ENCODE measurements at regions not wholly inside any gene's neighbourhood (a gene's known extent, or its start where the extent isn't known, plus 50 kb on each side); places are given as distances from the start of the nearest gene placed in this dataset.

- no TSS peak for BruUV-seq (replicated peaks)
- Histone ChIP-seq H3K4me3 (no peak overlapping the region), H3K9ac (ENCODE audit: control insufficient read depth, insufficient read depth, low read length) (no peak overlapping the region), H3K27ac (ENCODE audit: control insufficient read depth, insufficient read depth) (no peak overlapping the region), H3K9me3 (replicated peaks; ENCODE audit: control insufficient read depth, insufficient read depth, low read length) (peaks cover 2% of the 10 kb centered on the region; the same call in 1 of the 3 replicates), H3K79me2 (ENCODE audit: control insufficient read depth, insufficient read depth, low read length) (no peaks in the 10 kb centered on the region), H3K4me2 (ENCODE audit: control insufficient read depth, insufficient read depth) (no peak overlapping the region), H3K27me3 (replicated peaks in 1 of 2; ENCODE audit: control insufficient read depth in 2 of 2, insufficient read depth in 2 of 2, low read length in 1 of 2) (no peaks in the 10 kb centered on the region), H3K4me1 (ENCODE audit: control insufficient read depth, insufficient read depth, low read length) (no peaks in the 10 kb centered on the region), H4K20me1 (ENCODE audit: control insufficient read depth, insufficient read depth) (no peaks in the 10 kb centered on the region), H3K36me3 (ENCODE audit: control insufficient read depth in 2 of 2, insufficient read depth in 2 of 2, low read length in 1 of 2) (no peaks in the 10 kb centered on the region), H2AFZ (ENCODE audit: control insufficient read depth, low read depth, low read length) (no peak overlapping the region)
- ChIA-PET CTCF (no interaction called here), POLR2A (no interaction called here), SMC1A (ENCODE audit: uncharacterized antibody, unreplicated experiment) (no interaction called here), RAD21 (ENCODE audit: unreplicated experiment) (no interaction called here)
- in situ Hi-C loops (cut with MboI) (no loop called here), intact Hi-C loops (cut with micrococcal nuclease; ENCODE audit: unreplicated experiment) (no loop called here)
- FAIRE-seq (no peak), DNase-seq (ENCODE audit: low read depth, low spot score) (no peak), ATAC-seq (no peak)
- TF ChIP-seq MYC (IDR thresholded peaks at IDR 0.05; ENCODE audit: insufficient read depth, insufficient read length, insufficient replicate concordance, low read length, severe bottlenecking), result no peak
- TF ChIP-seq ZNF217 (IDR thresholded peaks at IDR 0.05), result no peak
- no peak for TF ChIP-seq CBX5 (IDR thresholded peaks at IDR 0.05; ENCODE audit: low read depth)
- TF ChIP-seq CBX3 (IDR thresholded peaks at IDR 0.05; ENCODE audit: borderline replicate concordance, low read depth), result no peak
- TF ChIP-seq BCLAF1 (IDR thresholded peaks at IDR 0.05), result no peak
- TF ChIP-seq RELA (IDR thresholded peaks at IDR 0.05; ENCODE audit: borderline replicate concordance, partially characterized antibody), result no peak
- TF ChIP-seq WRNIP1 (IDR thresholded peaks at IDR 0.05; ENCODE audit: borderline replicate concordance, low read depth, low read length), result no peak
- TF ChIP-seq PML (IDR thresholded peaks at IDR 0.05; ENCODE audit: low read length), result no peak
- TF ChIP-seq NFYA (IDR thresholded peaks at IDR 0.05; ENCODE audit: borderline replicate concordance, low read depth, low read length), result no peak
- no peak for TF ChIP-seq MAX (IDR thresholded peaks at IDR 0.05; ENCODE audit: low read depth, low read length)
- no peak for TF ChIP-seq SMC3 (IDR thresholded peaks at IDR 0.05; ENCODE audit: borderline replicate concordance, low read length)
- WGBS (ENCODE audit: insufficient coverage, insufficient replicate concordance, low lambda C conversion rate, missing lambda C conversion rate), result 16% methylated on average over 2 of the region's 2 CpGs
These were observed 446.2 kb upstream of the ALCAM start for GRCh38 chr3:104920512-104920911.
